IgD-negative memory B cell (primary cell): ENCODE measurements at regions not wholly inside any gene's neighbourhood (a gene's known extent, or its start where the extent isn't known, plus 50 kb on each side); places are given as distances from the start of the nearest gene placed in this dataset.

ENCODE experiments used
- H3K27ac Mint-ChIP-seq, 3 donors: one replicate each; pipeline ENCODE4 v1.8.0; 2020 to 2022; ENCODE audit warnings: mild to moderate bottlenecking in 3 of 3, mixed read lengths in 3 of 3, moderate library complexity in 1 of 3
- H3K27me3 Mint-ChIP-seq: one replicate; pipeline ENCODE4 v1.8.0; 2021; ENCODE audit warnings: mixed read lengths
- H3K36me3 Mint-ChIP-seq: one replicate; pipeline ENCODE4 v1.8.0; 2020; ENCODE audit warnings: mild to moderate bottlenecking, mixed read lengths
- H3K4me1 Mint-ChIP-seq, 3 donors: one replicate each; pipeline ENCODE4 v1.8.0; 2020 to 2022; ENCODE audit warnings: mixed read lengths in 3 of 3, mild to moderate bottlenecking in 1 of 3
- H3K4me3 Mint-ChIP-seq, 4 donors: one replicate each; pipeline ENCODE4 v1.8.0; 2020 to 2022; ENCODE audit warnings: mild to moderate bottlenecking in 4 of 4, mixed read lengths in 4 of 4, moderate library complexity in 3 of 4
- H3K9me3 Mint-ChIP-seq, 3 donors: one replicate each; pipeline ENCODE4 v1.8.0; 2020 to 2021; ENCODE audit warnings: mixed read lengths in 3 of 3, mild to moderate bottlenecking in 1 of 3

- no peaks in the 10 kb centered on the region for H3K27me3 Mint-ChIP-seq
- no peak overlapping the region for H3K4me3 Mint-ChIP-seq
These were observed 214.7 kb downstream of the CHRM3 start for GRCh38 chr1:239601108-239601507.

GRCh38 chr1:239603530-239603929 is 217.2 kb downstream of the CHRM3 start:
- peaks cover 0 to 9% (median 2%) of the 10 kb centered on the region in 3 donors for H3K9me3 Mint-ChIP-seq
- H3K27me3 Mint-ChIP-seq, result no peaks in the 10 kb centered on the region

More at GRCh38 chr1:239601108-239601507, 214.7 kb downstream of the CHRM3 start:
- no peaks in the 10 kb centered on the region for H3K36me3 Mint-ChIP-seq
- H3K4me1 Mint-ChIP-seq, result no peaks in the 10 kb centered on the region
- no peak overlapping the region for H3K27ac Mint-ChIP-seq
- H3K9me3 Mint-ChIP-seq, result peaks cover 0 to 9% (median 2%) of the 10 kb centered on the region in 3 donors

GRCh38 chr1:239606850-239607400 is 220.6 kb downstream of the CHRM3 start:
- peaks cover 0 to 3% (median 2%) of the 10 kb centered on the region in 3 donors for H3K9me3 Mint-ChIP-seq
- H3K4me1 Mint-ChIP-seq, result no peaks in the 10 kb centered on the region
- no peaks in the 10 kb centered on the region for H3K36me3 Mint-ChIP-seq
- H3K4me3 Mint-ChIP-seq, result no peak overlapping the region
- no peak overlapping the region for H3K27ac Mint-ChIP-seq
- no peaks in the 10 kb centered on the region for H3K27me3 Mint-ChIP-seq

More at GRCh38 chr1:239603530-239603929, 217.2 kb downstream of the CHRM3 start:
- Mint-ChIP-seq H3K4me1 (no peaks in the 10 kb centered on the region), H3K4me3 (no peak overlapping the region), H3K27ac (no peak overlapping the region), H3K36me3 (no peaks in the 10 kb centered on the region)

- Mint-ChIP-seq H3K27me3 (no peaks in the 10 kb centered on the region), H3K4me3 (no peak overlapping the region), H3K4me1 (no peaks in the 10 kb centered on the region), H3K27ac (no peak overlapping the region), H3K9me3 (peaks cover 0 to 3% (median 2%) of the 10 kb centered on the region in 3 donors), H3K36me3 (no peaks in the 10 kb centered on the region)
These were observed 222.1 kb downstream of the CHRM3 start for GRCh38 chr1:239608469-239608868.

GRCh38 chr1:239612379-239612778 is 226.0 kb downstream of the CHRM3 start:
- peaks cover 2% of the 10 kb centered on the region for H3K36me3 Mint-ChIP-seq
- peaks cover 2 to 3% (median 3%) of the 10 kb centered on the region in 3 donors for H3K9me3 Mint-ChIP-seq
- H3K4me3 Mint-ChIP-seq, result no peak overlapping the region
- H3K4me1 Mint-ChIP-seq, result no peaks in the 10 kb centered on the region
- no peaks in the 10 kb centered on the region for H3K27me3 Mint-ChIP-seq
- no peak overlapping the region for H3K27ac Mint-ChIP-seq

- Mint-ChIP-seq H3K27ac (no peak overlapping the region), H3K9me3 (peaks cover 3 to 7% (median 4%) of the 10 kb centered on the region in 3 donors), H3K4me3 (no peak overlapping the region), H3K27me3 (no peaks in the 10 kb centered on the region), H3K4me1 (no peaks in the 10 kb centered on the region), H3K36me3 (peaks cover 2% of the 10 kb centered on the region)
These were observed 230.3 kb downstream of the CHRM3 start for GRCh38 chr1:239616673-239617072.

GRCh38 chr1:239617259-239617658 is 230.9 kb downstream of the CHRM3 start:
- Mint-ChIP-seq H3K27me3 (no peaks in the 10 kb centered on the region), H3K9me3 (peaks cover 5 to 7% (median 5%) of the 10 kb centered on the region in 3 donors), H3K36me3 (peaks cover 2% of the 10 kb centered on the region), H3K27ac (no peak overlapping the region), H3K4me1 (no peaks in the 10 kb centered on the region), H3K4me3 (no peak overlapping the region)

GRCh38 chr1:239617731-239618130 is 231.4 kb downstream of the CHRM3 start:
- peaks cover 5 to 8% (median 7%) of the 10 kb centered on the region in 3 donors for H3K9me3 Mint-ChIP-seq
- H3K4me1 Mint-ChIP-seq, result no peaks in the 10 kb centered on the region
- peaks cover 2% of the 10 kb centered on the region for H3K36me3 Mint-ChIP-seq
- H3K27me3 Mint-ChIP-seq, result no peaks in the 10 kb centered on the region
- H3K4me3 Mint-ChIP-seq, result no peak overlapping the region
- H3K27ac Mint-ChIP-seq, result no peak overlapping the region

GRCh38 chr1:239619190-239619589 is 232.8 kb downstream of the CHRM3 start:
- Mint-ChIP-seq H3K36me3 (no peaks in the 10 kb centered on the region), H3K9me3 (peaks cover 5 to 7% (median 5%) of the 10 kb centered on the region in 3 donors), H3K27ac (no peak overlapping the region), H3K4me1 (no peaks in the 10 kb centered on the region), H3K4me3 (no peak overlapping the region), H3K27me3 (no peaks in the 10 kb centered on the region)

GRCh38 chr1:239630767-239631166 is 244.4 kb downstream of the CHRM3 start:
- peaks cover 0 to 8% (median 2%) of the 10 kb centered on the region in 3 donors for H3K9me3 Mint-ChIP-seq
- H3K4me1 Mint-ChIP-seq, result no peaks in the 10 kb centered on the region
- H3K36me3 Mint-ChIP-seq, result no peaks in the 10 kb centered on the region
- no peaks in the 10 kb centered on the region for H3K27me3 Mint-ChIP-seq
- no peak overlapping the region for H3K4me3 Mint-ChIP-seq
- no peak overlapping the region for H3K27ac Mint-ChIP-seq

GRCh38 chr1:239633432-239633831 is 247.1 kb downstream of the CHRM3 start:
- Mint-ChIP-seq H3K27me3 (no peaks in the 10 kb centered on the region), H3K4me1 (no peaks in the 10 kb centered on the region), H3K9me3 (peaks cover 4 to 8% (median 5%) of the 10 kb centered on the region in 3 donors), H3K27ac (no peak overlapping the region), H3K4me3 (no peak overlapping the region), H3K36me3 (no peaks in the 10 kb centered on the region)

- Mint-ChIP-seq H3K9me3 (peaks cover 4 to 6% (median 5%) of the 10 kb centered on the region in 3 donors), H3K4me1 (no peaks in the 10 kb centered on the region), H3K36me3 (no peaks in the 10 kb centered on the region), H3K27ac (no peak overlapping the region), H3K27me3 (no peaks in the 10 kb centered on the region), H3K4me3 (no peak overlapping the region)
These were observed 248.9 kb downstream of the CHRM3 start for GRCh38 chr1:239635276-239635675.

GRCh38 chr1:239636347-239636746 is 250.0 kb downstream of the CHRM3 start:
- Mint-ChIP-seq H3K4me1 (no peaks in the 10 kb centered on the region), H3K27me3 (no peaks in the 10 kb centered on the region), H3K9me3 (peaks cover 4 to 5% (median 4%) of the 10 kb centered on the region in 3 donors), H3K4me3 (no peak overlapping the region), H3K27ac (no peak overlapping the region), H3K36me3 (no peaks in the 10 kb centered on the region)

- Mint-ChIP-seq H3K27ac (no peak overlapping the region), H3K27me3 (no peaks in the 10 kb centered on the region), H3K4me1 (no peaks in the 10 kb centered on the region), H3K9me3 (peaks cover 0 to 3% (median 0%) of the 10 kb centered on the region in 3 donors), H3K36me3 (no peaks in the 10 kb centered on the region), H3K4me3 (no peak overlapping the region)
These were observed 258.2 kb downstream of the CHRM3 start for GRCh38 chr1:239644604-239645003.

- Mint-ChIP-seq H3K27ac (no peak overlapping the region), H3K36me3 (peaks cover 2% of the 10 kb centered on the region), H3K9me3 (peaks cover 0 to 3% (median 0%) of the 10 kb centered on the region in 3 donors), H3K4me1 (no peaks in the 10 kb centered on the region), H3K4me3 (no peak overlapping the region), H3K27me3 (no peaks in the 10 kb centered on the region)
These were observed 260.7 kb downstream of the CHRM3 start for GRCh38 chr1:239647045-239647444.

GRCh38 chr1:239647964-239648632 is 261.7 kb downstream of the CHRM3 start:
- H3K4me1 Mint-ChIP-seq, result peaks cover 0 to under 1% (median 0%) of the 10 kb centered on the region in 3 donors
- peaks cover 2% of the 10 kb centered on the region for H3K36me3 Mint-ChIP-seq
- H3K27me3 Mint-ChIP-seq, result no peaks in the 10 kb centered on the region
- no peak overlapping the region for H3K27ac Mint-ChIP-seq
- H3K9me3 Mint-ChIP-seq, result peaks cover 0 to 3% (median 2%) of the 10 kb centered on the region in 3 donors
- no peak overlapping the region for H3K4me3 Mint-ChIP-seq
